Smooth muscle cell of the brain vasculature (primary cell): ENCODE measurements at regions not wholly inside any gene's neighbourhood (a gene's known extent, or its start where the extent isn't known, plus 50 kb on each side); places are given as distances from the start of the nearest gene placed in this dataset.
"Not testable (repeated sequence)": the region's sequence is repeated elsewhere in the genome, so short reads cannot be mapped to it uniquely, and the experiment has no call there.

ENCODE experiments used
- DNase-seq: peaks from one replicate; pipeline ENCODE4 v3.0.0-alpha.2; 2012; ENCODE audit warnings: low read depth, low spot score

- DNase-seq: not testable (repeated sequence)
These were observed 80.7 kb downstream of the SPTSSA start for GRCh38 chr14:34381304-34381703.

GRCh38 chr14:34380471-34380845 lies 81.6 kb downstream of the SPTSSA start:
- no peak for DNase-seq

GRCh38 chr14:34379816-34380470 lies 82.1 kb downstream of the SPTSSA start:
- DNase-seq: no peak

- no peak for DNase-seq
These were observed 85.3 kb downstream of the SPTSSA start for GRCh38 chr14:34376649-34377267.

GRCh38 chr14:34374998-34375740 lies 86.9 kb downstream of the SPTSSA start:
- DNase-seq: no peak

- DNase-seq: no peak
These were observed 88.8 kb downstream of the SPTSSA start for GRCh38 chr14:34373191-34373590.

- DNase-seq: no peak
These were observed 89.3 kb downstream of the SPTSSA start for GRCh38 chr14:34372786-34373185.

- DNase-seq: no peak
These were observed 92.4 kb downstream of the SPTSSA start for GRCh38 chr14:34369648-34370030.

GRCh38 chr14:34368971-34369647 lies 92.9 kb downstream of the SPTSSA start:
- DNase-seq: no peak

GRCh38 chr14:34368115-34368970 lies 93.7 kb downstream of the SPTSSA start:
- no peak for DNase-seq

- peak; percentile 15 for DNase-seq
These were observed 96.6 kb downstream of the SPTSSA start for GRCh38 chr14:34365309-34365915.

GRCh38 chr14:34364201-34364600 lies 97.8 kb downstream of the SPTSSA start:
- no peak for DNase-seq

GRCh38 chr14:34363733-34364134 lies 98.3 kb downstream of the SPTSSA start:
- DNase-seq: no peak

- no peak for DNase-seq
These were observed 99.3 kb downstream of the SPTSSA start for GRCh38 chr14:34362641-34363251.

- DNase-seq: no peak
These were observed 100.5 kb downstream of the SPTSSA start for GRCh38 chr14:34361504-34362011.

- no peak for DNase-seq
These were observed 102.5 kb downstream of the SPTSSA start for GRCh38 chr14:34359420-34360117.

- DNase-seq: no peak
These were observed 105.8 kb downstream of the SPTSSA start for GRCh38 chr14:34356264-34356654.

GRCh38 chr14:34355584-34356263 lies 106.3 kb downstream of the SPTSSA start:
- no peak for DNase-seq

GRCh38 chr14:34354556-34354955 lies 107.5 kb downstream of the SPTSSA start:
- DNase-seq: no peak
